ENCODE measurements at regions not wholly inside any gene's neighbourhood (a gene's known extent, or its start where the extent isn't known, plus 50 kb on each side); places are given as distances from the start of the nearest gene placed in this dataset.

DNA sequence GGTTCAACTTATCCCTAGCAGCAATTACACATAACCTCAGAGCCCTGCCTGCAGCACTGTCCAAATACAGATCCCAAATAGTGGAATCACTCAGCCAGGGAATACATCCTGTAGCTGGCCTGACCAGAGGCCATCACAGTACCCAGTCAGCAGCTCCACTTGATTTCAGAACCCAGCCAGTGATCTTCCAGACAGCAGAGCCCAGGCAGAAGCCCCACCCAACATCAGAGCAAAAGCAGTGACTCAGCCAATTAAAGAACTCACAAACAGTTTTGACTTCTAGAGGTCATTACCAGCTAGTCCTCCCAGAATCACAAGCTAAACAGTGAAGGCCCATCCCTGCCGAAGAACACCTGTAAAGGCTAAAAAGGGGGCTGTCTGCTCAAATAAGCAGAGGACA, 118.0 kb upstream of the SRD5A2 start:
- no peak overlapping the region for H3K4me3 ChIP-seq (ENCODE audit: low read length)
- no peaks in the 10 kb centered on the region for H3K27me3 ChIP-seq (ENCODE audit: low read length)
- H3K4me1 ChIP-seq (ENCODE audit: insufficient read depth, low read length): no peaks in the 10 kb centered on the region
- no peaks in the 10 kb centered on the region for H3K79me2 ChIP-seq (ENCODE audit: low read length)
- TF ChIP-seq EZH2phosphoT487 (IDR thresholded peaks at IDR 0.05; ENCODE audit: borderline replicate concordance, low read length) (no peak), EZH2 (IDR thresholded peaks at IDR 0.05; ENCODE audit: low read length, unreplicated experiment) (no peak)
- TF ChIP-seq, protein P1, sequence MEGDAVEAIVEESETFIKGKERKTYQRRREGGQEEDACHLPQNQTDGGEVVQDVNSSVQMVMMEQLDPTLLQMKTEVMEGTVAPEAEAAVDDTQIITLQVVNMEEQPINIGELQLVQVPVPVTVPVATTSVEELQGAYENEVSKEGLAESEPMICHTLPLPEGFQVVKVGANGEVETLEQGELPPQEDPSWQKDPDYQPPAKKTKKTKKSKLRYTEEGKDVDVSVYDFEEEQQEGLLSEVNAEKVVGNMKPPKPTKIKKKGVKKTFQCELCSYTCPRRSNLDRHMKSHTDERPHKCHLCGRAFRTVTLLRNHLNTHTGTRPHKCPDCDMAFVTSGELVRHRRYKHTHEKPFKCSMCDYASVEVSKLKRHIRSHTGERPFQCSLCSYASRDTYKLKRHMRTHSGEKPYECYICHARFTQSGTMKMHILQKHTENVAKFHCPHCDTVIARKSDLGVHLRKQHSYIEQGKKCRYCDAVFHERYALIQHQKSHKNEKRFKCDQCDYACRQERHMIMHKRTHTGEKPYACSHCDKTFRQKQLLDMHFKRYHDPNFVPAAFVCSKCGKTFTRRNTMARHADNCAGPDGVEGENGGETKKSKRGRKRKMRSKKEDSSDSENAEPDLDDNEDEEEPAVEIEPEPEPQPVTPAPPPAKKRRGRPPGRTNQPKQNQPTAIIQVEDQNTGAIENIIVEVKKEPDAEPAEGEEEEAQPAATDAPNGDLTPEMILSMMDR (conservative IDR thresholded peaks at IDR 0.05; ENCODE audit: low read depth, low read length): no peak
- CTCF ChIA-PET: no interaction called here
- peaks cover 23% of the 10 kb centered on the region for H3K9me3 ChIP-seq (ENCODE audit: low read length)
- intact Hi-C loops (cut with micrococcal nuclease): no loop called here
- no TSS peak for BruUV-seq (replicated peaks)
- no peak overlapping the region for H3K9ac ChIP-seq (ENCODE audit: low read length)
- no peak for ATAC-seq
- H3K4me2 ChIP-seq (ENCODE audit: low read length): no peak overlapping the region
- no peaks in the 10 kb centered on the region for H3F3A ChIP-seq (ENCODE audit: low read length, unreplicated experiment)
- no peaks in the 10 kb centered on the region for H3K9me2 ChIP-seq (replicated peaks; ENCODE audit: low read length)
- POLR2A ChIA-PET (ENCODE audit: unreplicated experiment): no interaction called here
- H2AFZ ChIP-seq (ENCODE audit: low read length): no peak overlapping the region
- no peaks in the 10 kb centered on the region for H3K36me3 ChIP-seq (ENCODE audit: low read depth, low read length)
- H3K27ac ChIP-seq (ENCODE audit: low read length): no peak overlapping the region
- DNase-seq: no peak
- H4K20me1 ChIP-seq (ENCODE audit: low read length): no peaks in the 10 kb centered on the region

DNA sequence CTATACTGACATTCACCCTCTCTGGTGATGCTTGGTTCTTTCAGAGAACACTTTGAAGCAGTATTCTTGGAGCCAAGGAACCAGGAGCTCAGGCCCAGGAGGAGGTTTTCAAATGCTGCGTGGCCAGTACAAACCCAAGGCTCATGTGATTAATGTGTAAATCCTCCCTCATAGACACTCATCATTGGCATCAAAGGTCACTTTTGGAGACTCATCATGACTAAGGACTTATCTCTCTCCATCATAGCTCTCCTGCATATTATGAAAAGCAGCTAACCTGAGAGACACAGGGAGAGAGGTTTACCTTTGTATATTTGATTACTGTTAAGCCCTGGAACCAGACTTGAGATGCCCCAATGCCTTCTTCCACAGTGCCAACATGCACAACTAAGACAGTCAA, 115.3 kb upstream of the SRD5A2 start:
- ChIA-PET CTCF (no interaction called here), POLR2A (ENCODE audit: unreplicated experiment) (no interaction called here)
- no peaks in the 10 kb centered on the region for H3F3A ChIP-seq (ENCODE audit: low read length, unreplicated experiment)
- H3K27me3 ChIP-seq (ENCODE audit: low read length): no peaks in the 10 kb centered on the region
- H3K79me2 ChIP-seq (ENCODE audit: low read length): no peaks in the 10 kb centered on the region
- no peak for ATAC-seq
- no TSS peak for BruUV-seq (replicated peaks)
- no peak overlapping the region for H3K4me2 ChIP-seq (ENCODE audit: low read length)
- no peaks in the 10 kb centered on the region for H3K9me2 ChIP-seq (replicated peaks; ENCODE audit: low read length)
- H3K9ac ChIP-seq (ENCODE audit: low read length): no peak overlapping the region
- TF ChIP-seq EZH2phosphoT487 (IDR thresholded peaks at IDR 0.05; ENCODE audit: borderline replicate concordance, low read length): no peak
- no peak for TF ChIP-seq EZH2 (IDR thresholded peaks at IDR 0.05; ENCODE audit: low read length, unreplicated experiment)
- TF ChIP-seq, protein P1 (conservative IDR thresholded peaks at IDR 0.05; ENCODE audit: low read depth, low read length): no peak
- H3K4me3 ChIP-seq (ENCODE audit: low read length): no peak overlapping the region
- DNase-seq: no peak
- no peaks in the 10 kb centered on the region for H3K36me3 ChIP-seq (ENCODE audit: low read depth, low read length)
- H4K20me1 ChIP-seq (ENCODE audit: low read length): no peaks in the 10 kb centered on the region
- peaks cover 26% of the 10 kb centered on the region for H3K9me3 ChIP-seq (ENCODE audit: low read length)
- intact Hi-C loops (cut with micrococcal nuclease): no loop called here
- no peaks in the 10 kb centered on the region for H3K4me1 ChIP-seq (ENCODE audit: insufficient read depth, low read length)
- H3K27ac ChIP-seq (ENCODE audit: low read length): no peak overlapping the region
- H2AFZ ChIP-seq (ENCODE audit: low read length): no peak overlapping the region

DNA sequence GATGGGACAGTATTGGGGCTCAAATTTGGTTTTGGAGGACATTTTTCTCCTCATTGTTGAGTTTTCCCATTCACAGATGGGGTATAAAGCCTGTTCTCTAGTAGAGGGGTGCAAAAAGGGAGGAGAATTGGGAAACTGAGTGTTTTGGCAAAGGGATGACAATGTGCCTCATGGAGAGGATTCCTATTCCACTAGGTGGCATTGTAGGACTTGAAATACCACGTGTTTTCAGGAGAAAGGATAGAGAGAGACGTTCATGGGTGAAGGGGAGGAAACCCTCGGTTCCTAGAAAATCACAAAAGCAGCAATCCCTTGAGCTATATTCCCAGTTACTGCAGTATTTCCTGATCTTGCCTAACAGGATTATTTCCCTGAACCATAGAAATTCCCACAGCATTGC, 113.7 kb upstream of the SRD5A2 start:
- Histone ChIP-seq H3K36me3 (ENCODE audit: low read depth, low read length) (no peaks in the 10 kb centered on the region), H3F3A (ENCODE audit: low read length, unreplicated experiment) (no peaks in the 10 kb centered on the region), H3K27me3 (ENCODE audit: low read length) (no peaks in the 10 kb centered on the region), H3K79me2 (ENCODE audit: low read length) (no peaks in the 10 kb centered on the region), H3K4me3 (ENCODE audit: low read length) (no peak overlapping the region), H4K20me1 (ENCODE audit: low read length) (no peaks in the 10 kb centered on the region), H3K4me2 (ENCODE audit: low read length) (no peak overlapping the region), H3K9me3 (ENCODE audit: low read length) (peaks cover 26% of the 10 kb centered on the region), H2AFZ (ENCODE audit: low read length) (no peak overlapping the region), H3K9ac (ENCODE audit: low read length) (no peak overlapping the region), H3K27ac (ENCODE audit: low read length) (no peak overlapping the region), H3K9me2 (replicated peaks; ENCODE audit: low read length) (no peaks in the 10 kb centered on the region), H3K4me1 (ENCODE audit: insufficient read depth, low read length) (no peaks in the 10 kb centered on the region)
- ATAC-seq (peak; percentile 27; the same call in 1 of the 2 replicates), DNase-seq (peak; percentile 50)
- no TSS peak for BruUV-seq (replicated peaks)
- intact Hi-C loops (cut with micrococcal nuclease): no loop called here
- ChIA-PET POLR2A (ENCODE audit: unreplicated experiment) (no interaction called here), CTCF (no interaction called here)
- TF ChIP-seq, protein P1 (conservative IDR thresholded peaks at IDR 0.05; ENCODE audit: low read depth, low read length): peak; percentile 50
- TF ChIP-seq EZH2phosphoT487 (IDR thresholded peaks at IDR 0.05; ENCODE audit: borderline replicate concordance, low read length): no peak

All from PC-3 (cell line).